IMR-90 (cell line): ENCODE measurements at regions not wholly inside any gene's neighbourhood (a gene's known extent, or its start where the extent isn't known, plus 50 kb on each side); places are given as distances from the start of the nearest gene placed in this dataset.

Experiments used
- BHLHE40 ChIP-seq: fragments of 150-350 bp; IDR thresholded peaks from 2 replicates; pipeline ENCODE4 v1.6.1; 2016; ENCODE audit warnings: mild to moderate bottlenecking, low read depth, low read length
- CHD1 ChIP-seq: IDR thresholded peaks from 2 replicates; pipeline ENCODE4 v1.6.1; 2012; ENCODE audit warnings: low read depth, low read length, improper control_type of control experiment
- CTCF ChIP-seq: conservative IDR thresholded peaks from 2 replicates; pipeline ENCODE4 v1.5.1; 2012; ENCODE audit warnings: mild to moderate bottlenecking, low read depth, low read length, improper control_type of control experiment
- ELK1 ChIP-seq: fragments of 150-350 bp; IDR thresholded peaks from 2 replicates; pipeline ENCODE4 v1.6.1; 2016; ENCODE audit warnings: low read depth, mild to moderate bottlenecking, low read length, moderate library complexity, borderline replicate concordance
- MAZ ChIP-seq: IDR thresholded peaks from 2 replicates; pipeline ENCODE4 v1.6.1; 2012; ENCODE audit warnings: low read depth, mild to moderate bottlenecking, low read length, improper control_type of control experiment, moderate library complexity, borderline replicate concordance
- POLR2A ChIP-seq: IDR thresholded peaks from 2 replicates; pipeline ENCODE4 v1.6.1; 2012; ENCODE audit warnings: mild to moderate bottlenecking, low read depth, low read length
- RAD21 ChIP-seq: IDR thresholded peaks from 2 replicates; pipeline ENCODE4 v1.6.1; 2012; ENCODE audit warnings: low read length, improper control_type of control experiment
- RFX5 ChIP-seq: IDR thresholded peaks from 2 replicates; pipeline ENCODE4 v1.8.0; 2012; ENCODE audit warnings: low read depth, mild to moderate bottlenecking, low read length, moderate library complexity
- SMC3 ChIP-seq: fragments of 150-350 bp; IDR thresholded peaks from 2 replicates; pipeline ENCODE4 v1.6.1; 2016; ENCODE audit warnings: low read depth, mild to moderate bottlenecking, antibody characterized with exemption, low read length, moderate library complexity
- USF2 ChIP-seq: fragments of 150-350 bp; IDR thresholded peaks from 2 replicates; pipeline ENCODE4 v1.6.1; 2017; ENCODE audit warnings: mild to moderate bottlenecking, antibody characterized with exemption, low read length, low read depth

- TF ChIP-seq RFX5 (no peak), POLR2A (no peak), MAZ (no peak), CTCF (no peak), SMC3 (no peak), RAD21 (no peak), ELK1 (no peak), BHLHE40 (no peak), USF2 (no peak), CHD1 (no peak)
Observed at GRCh38 chr4:140302151-140302859, 71.1 kb upstream of the SCOC start.
